ENCODE measurements at regions not wholly inside any gene's neighbourhood (a gene's known extent, or its start where the extent isn't known, plus 50 kb on each side); places are given as distances from the start of the nearest gene placed in this dataset.
A peak's percentile ranks its signal among the peaks of the same experiment; 100 is the strongest.

DNA sequence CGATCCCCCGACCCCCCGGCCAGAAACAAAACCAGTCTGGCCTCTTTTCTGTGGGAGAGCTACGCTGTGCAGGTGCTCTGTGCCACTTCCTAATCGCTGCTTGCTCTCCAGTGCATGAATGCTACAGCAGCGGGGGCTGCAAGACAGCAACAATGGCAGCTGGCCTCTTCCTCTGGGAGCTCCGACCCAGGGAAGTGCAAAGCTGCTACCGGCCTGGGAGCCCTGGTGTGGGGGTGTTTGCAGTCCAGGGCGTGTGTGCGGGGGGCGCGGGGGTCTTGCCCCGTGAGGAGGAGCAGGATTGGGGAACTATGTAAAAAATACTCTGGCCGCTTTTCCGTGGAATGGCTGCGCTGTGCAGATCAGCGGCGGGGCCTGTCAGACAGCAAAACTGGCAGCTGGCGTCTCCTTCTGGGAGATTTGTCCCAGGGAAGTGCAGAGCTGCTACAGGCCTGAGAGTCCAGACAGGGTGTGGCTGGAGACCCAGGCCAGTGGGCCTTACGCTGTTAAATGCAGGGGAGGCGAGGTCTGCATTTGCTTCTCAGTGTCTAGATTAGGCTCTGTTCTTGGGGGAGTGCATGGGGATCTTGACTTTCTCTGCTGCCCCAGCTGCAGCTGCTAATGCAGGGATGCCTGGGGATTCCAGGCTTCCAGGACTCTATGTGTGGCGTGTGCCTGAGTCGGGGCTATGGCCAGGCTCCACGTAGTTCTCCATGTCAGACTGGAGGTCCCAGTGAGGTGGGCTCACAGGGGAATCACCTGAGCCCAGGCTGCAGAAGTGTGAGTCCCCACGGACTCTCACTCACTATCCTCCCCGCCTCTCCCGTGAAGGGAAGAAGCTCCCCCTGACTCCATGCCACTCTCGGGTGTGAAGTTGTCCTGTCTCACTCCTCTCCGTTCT lies 344.5 kb downstream of the AEBP2 start:
- no peaks in the 10 kb centered on the region for H3K36me3 Mint-ChIP-seq (ENCODE audit: low read depth)
- H3K27ac Mint-ChIP-seq: no peak overlapping the region
- ATAC-seq: no peak
- CTCF ChIA-PET: no interaction called here
- H3K27me3 Mint-ChIP-seq: no peaks in the 10 kb centered on the region
- H3K9me3 Mint-ChIP-seq (ENCODE audit: low read depth): peaks cover 9% of the 10 kb centered on the region
- intact Hi-C loops (cut with DNase I, micrococcal nuclease): no loop called here
- POLR2A ChIA-PET: no interaction called here
- DNase-seq: no peak
- H3K4me1 Mint-ChIP-seq: no peaks in the 10 kb centered on the region
- no peak overlapping the region for H3K4me3 Mint-ChIP-seq

DNA sequence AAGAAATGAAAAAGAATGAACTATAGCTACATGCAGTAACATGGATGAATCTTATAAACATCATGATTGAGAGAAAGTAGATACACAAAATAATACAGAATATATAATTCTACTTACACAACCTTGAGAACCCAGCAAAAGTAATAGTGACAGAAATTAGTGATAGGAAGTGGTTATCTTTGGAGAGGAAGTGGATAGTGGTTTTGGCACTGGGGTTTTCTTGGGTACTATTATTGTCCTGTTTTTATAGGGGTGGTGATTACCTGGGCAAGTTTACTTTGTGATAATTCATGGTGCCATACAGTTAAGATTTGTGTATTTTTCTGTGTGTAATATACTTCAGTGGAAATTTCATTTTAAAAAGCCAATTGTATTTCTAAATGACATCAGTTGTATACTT lies 352.7 kb downstream of the AEBP2 start:
- no peaks in the 10 kb centered on the region for H3K36me3 Mint-ChIP-seq (ENCODE audit: low read depth)
- H3K27ac Mint-ChIP-seq: no peak overlapping the region
- no peak for DNase-seq
- intact Hi-C loops (cut with DNase I, micrococcal nuclease): no loop called here
- ChIA-PET CTCF (no interaction called here), POLR2A (no interaction called here)
- ATAC-seq: no peak
- peaks cover 3% of the 10 kb centered on the region for H3K27me3 Mint-ChIP-seq
- H3K4me1 Mint-ChIP-seq: peaks cover 15% of the 10 kb centered on the region
- H3K9me3 Mint-ChIP-seq (ENCODE audit: low read depth): peaks cover 6% of the 10 kb centered on the region
- no peak overlapping the region for H3K4me3 Mint-ChIP-seq

DNA sequence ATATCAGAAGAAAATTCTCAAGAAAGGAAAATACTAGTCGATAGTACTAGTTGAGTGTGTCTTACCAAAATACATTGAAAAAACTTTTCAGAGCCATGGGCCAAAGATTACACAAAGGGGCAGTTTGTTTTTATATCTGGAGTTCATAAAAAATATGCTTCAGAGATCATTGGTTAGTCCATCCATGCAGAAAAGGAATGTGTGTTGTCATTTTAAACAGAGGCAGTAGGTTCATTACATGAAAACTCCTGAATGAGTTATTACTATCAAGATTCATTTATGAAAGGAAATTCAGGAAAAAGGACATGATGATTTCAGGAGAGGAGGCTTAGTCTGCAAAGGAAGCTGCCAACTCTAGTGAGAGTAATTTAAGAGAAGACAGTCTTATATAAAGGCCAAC lies 354.8 kb downstream of the AEBP2 start:
- no peaks in the 10 kb centered on the region for H3K9me3 Mint-ChIP-seq (ENCODE audit: low read depth)
- no peaks in the 10 kb centered on the region for H3K36me3 Mint-ChIP-seq (ENCODE audit: low read depth)
- no peak overlapping the region for H3K4me3 Mint-ChIP-seq
- no peak overlapping the region for H3K27ac Mint-ChIP-seq
- ChIA-PET CTCF (no interaction called here), POLR2A (no interaction called here)
- ATAC-seq: no peak
- intact Hi-C loops (cut with DNase I, micrococcal nuclease): no loop called here
- peaks cover 15% of the 10 kb centered on the region for H3K4me1 Mint-ChIP-seq
- DNase-seq: no peak
- peaks cover 3% of the 10 kb centered on the region for H3K27me3 Mint-ChIP-seq

DNA sequence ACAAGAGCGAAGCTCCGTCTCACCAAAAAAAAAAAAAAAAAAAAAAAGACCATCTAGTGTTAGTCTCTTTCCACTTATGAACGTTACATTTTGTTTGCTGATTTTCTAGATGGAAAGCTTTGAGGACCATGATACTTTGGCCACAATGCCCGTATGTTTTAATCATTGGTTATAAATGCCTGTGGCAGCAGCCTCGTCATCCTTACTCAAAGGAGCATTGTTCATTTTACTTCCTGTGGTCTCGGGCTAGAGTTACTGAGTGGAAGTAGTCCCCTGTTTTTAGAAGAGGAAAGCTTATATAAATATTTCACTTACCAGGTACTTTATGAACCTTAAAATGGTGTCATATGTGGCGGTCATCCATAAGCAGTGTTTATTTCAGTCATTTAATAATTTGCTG lies 359.9 kb downstream of the AEBP2 start:
- ChIA-PET CTCF (interaction anchor here (0.8 to 1.2 kb wide), 2 partner anchors 42 to 130 kb away, joined by 3 to 4 read pairs; no protein-coding TSS in a partner anchor), POLR2A (no interaction called here)
- H3K27me3 Mint-ChIP-seq: no peaks in the 10 kb centered on the region
- H3K4me3 Mint-ChIP-seq: no peak overlapping the region
- ATAC-seq (no peak), DNase-seq (no peak)
- H3K9me3 Mint-ChIP-seq (ENCODE audit: low read depth): peaks cover 2% of the 10 kb centered on the region
- intact Hi-C loops (cut with DNase I, micrococcal nuclease): no loop called here
- H3K4me1 Mint-ChIP-seq: peaks cover 18% of the 10 kb centered on the region
- no peaks in the 10 kb centered on the region for H3K36me3 Mint-ChIP-seq (ENCODE audit: low read depth)
- H3K27ac Mint-ChIP-seq: no peak overlapping the region

DNA sequence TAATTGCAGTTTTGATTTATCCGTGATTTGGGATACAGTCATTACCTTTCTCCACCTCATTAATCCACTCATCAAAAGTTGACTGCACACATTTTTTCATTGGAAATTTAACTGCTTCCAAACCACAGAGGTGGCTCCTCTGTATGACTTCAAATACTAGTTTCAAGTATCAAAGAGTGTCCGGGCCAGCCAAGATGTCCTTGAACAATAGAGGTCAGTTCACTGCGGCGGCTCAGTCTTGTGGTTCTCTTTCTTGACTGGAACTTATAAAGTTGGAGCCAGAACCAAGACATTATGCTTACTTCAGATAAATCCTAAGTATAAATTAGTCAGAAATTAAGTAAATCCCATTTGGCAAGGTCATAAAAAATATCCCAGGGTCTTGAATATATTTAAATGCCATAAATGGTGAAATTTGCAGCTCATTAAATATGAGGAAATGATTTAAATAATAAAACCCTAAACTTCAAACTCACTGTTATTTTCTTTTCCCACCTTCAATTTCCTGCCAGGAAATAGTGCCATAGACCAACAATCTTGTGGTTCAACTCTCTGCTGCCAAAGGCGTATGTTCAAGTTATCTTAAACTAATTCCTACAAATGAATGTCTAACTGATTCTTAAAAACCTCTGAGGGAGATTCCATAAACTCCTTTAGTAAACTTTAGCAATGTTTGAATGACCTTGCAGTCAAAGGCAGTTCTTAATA lies 360.8 kb downstream of the AEBP2 start:
- no peaks in the 10 kb centered on the region for H3K36me3 Mint-ChIP-seq (ENCODE audit: low read depth)
- peak overlapping the region; percentile 62 for H3K27ac Mint-ChIP-seq
- peaks cover 2% of the 10 kb centered on the region for H3K9me3 Mint-ChIP-seq (ENCODE audit: low read depth)
- intact Hi-C loops (cut with DNase I, micrococcal nuclease): loop anchor here (1.0 to 5.0 kb wide), 3 partner anchors 35 to 123 kb away; no protein-coding TSS in a partner anchor
- ChIA-PET CTCF (interaction anchor here (1.2 kb wide), 1 partner anchor 131 kb away, joined by 3 read pairs; no protein-coding TSS in a partner anchor), POLR2A (no interaction called here)
- no peak overlapping the region for H3K4me3 Mint-ChIP-seq
- no peak for DNase-seq
- no peak for ATAC-seq
- H3K4me1 Mint-ChIP-seq: peaks cover 18% of the 10 kb centered on the region
- H3K27me3 Mint-ChIP-seq: no peaks in the 10 kb centered on the region

- Mint-ChIP-seq H3K27ac (peak overlapping the region; percentile 58), H3K36me3 (ENCODE audit: low read depth) (no peaks in the 10 kb centered on the region), H3K4me1 (peaks cover 18% of the 10 kb centered on the region), H3K4me3 (no peak overlapping the region), H3K27me3 (no peaks in the 10 kb centered on the region), H3K9me3 (ENCODE audit: low read depth) (peaks cover 2% of the 10 kb centered on the region)
- DNase-seq: no peak
- POLR2A ChIA-PET: interaction anchor here (0.6 kb wide), 1 partner anchor 323 kb away, joined by 3 read pairs; no protein-coding TSS in a partner anchor
- CTCF ChIA-PET: no interaction called here
- intact Hi-C loops (cut with DNase I, micrococcal nuclease): loop anchor here (1.0 to 5.0 kb wide), 5 partner anchors 28 to 124 kb away; no protein-coding TSS in a partner anchor
- peak; percentile 97 for ATAC-seq
Observed at GRCh38 chr12:19800884-19801283, 361.6 kb downstream of the AEBP2 start.

GRCh38 chr12:19801941-19802340 lies 362.6 kb downstream of the AEBP2 start:
- DNase-seq (no peak), ATAC-seq (no peak)
- Mint-ChIP-seq H3K4me1 (peaks cover 18% of the 10 kb centered on the region), H3K36me3 (ENCODE audit: low read depth) (no peaks in the 10 kb centered on the region), H3K27me3 (peaks cover 2% of the 10 kb centered on the region), H3K4me3 (no peak overlapping the region), H3K9me3 (ENCODE audit: low read depth) (peaks cover 2% of the 10 kb centered on the region), H3K27ac (no peak overlapping the region)
- intact Hi-C loops (cut with DNase I, micrococcal nuclease): loop anchor here (1.0 to 5.0 kb wide), 5 partner anchors 27 to 125 kb away; no protein-coding TSS in a partner anchor
- CTCF ChIA-PET: no interaction called here
- POLR2A ChIA-PET: no interaction called here

DNA sequence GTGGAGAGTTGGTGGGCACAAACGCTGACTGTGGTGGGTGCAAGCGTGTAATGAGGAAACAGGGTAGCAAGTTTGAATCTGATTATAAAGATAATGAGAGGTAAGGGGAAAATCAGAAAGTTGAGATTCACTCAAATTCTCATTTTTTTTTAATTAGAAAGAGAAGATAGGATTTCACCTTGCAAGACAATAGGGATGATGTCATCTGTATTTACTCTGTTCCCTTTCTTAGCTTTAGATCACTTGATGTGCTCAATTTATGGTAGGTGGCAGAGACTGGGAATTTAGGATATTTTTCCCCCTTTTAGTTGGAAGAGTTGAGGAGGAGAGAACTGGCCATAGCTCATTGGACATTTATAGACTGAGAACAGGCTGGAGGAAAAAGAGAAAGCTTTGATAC lies 363.6 kb downstream of the AEBP2 start:
- peaks cover 2% of the 10 kb centered on the region for H3K27me3 Mint-ChIP-seq
- no peak overlapping the region for H3K27ac Mint-ChIP-seq
- peaks cover 18% of the 10 kb centered on the region for H3K4me1 Mint-ChIP-seq
- ChIA-PET CTCF (no interaction called here), POLR2A (no interaction called here)
- ATAC-seq: no peak
- DNase-seq: no peak
- H3K36me3 Mint-ChIP-seq (ENCODE audit: low read depth): no peaks in the 10 kb centered on the region
- intact Hi-C loops (cut with DNase I, micrococcal nuclease): loop anchor here in 1 of 2 experiments (5.0 kb wide), 1 partner anchor 126 kb away; no protein-coding TSS in a partner anchor
- no peak overlapping the region for H3K4me3 Mint-ChIP-seq
- H3K9me3 Mint-ChIP-seq (ENCODE audit: low read depth): peaks cover 2% of the 10 kb centered on the region

GRCh38 chr12:19804737-19805136 lies 365.4 kb downstream of the AEBP2 start:
- peaks cover 5% of the 10 kb centered on the region for H3K9me3 Mint-ChIP-seq (ENCODE audit: low read depth)
- DNase-seq (no peak), ATAC-seq (no peak)
- H3K4me1 Mint-ChIP-seq: peaks cover 14% of the 10 kb centered on the region
- H3K4me3 Mint-ChIP-seq: no peak overlapping the region
- no peak overlapping the region for H3K27ac Mint-ChIP-seq
- intact Hi-C loops (cut with DNase I, micrococcal nuclease): loop anchor here in 1 of 2 experiments (5.0 kb wide), 1 partner anchor 127 kb away; no protein-coding TSS in a partner anchor
- no peaks in the 10 kb centered on the region for H3K36me3 Mint-ChIP-seq (ENCODE audit: low read depth)
- peaks cover 4% of the 10 kb centered on the region for H3K27me3 Mint-ChIP-seq
- ChIA-PET POLR2A (no interaction called here), CTCF (no interaction called here)

DNA sequence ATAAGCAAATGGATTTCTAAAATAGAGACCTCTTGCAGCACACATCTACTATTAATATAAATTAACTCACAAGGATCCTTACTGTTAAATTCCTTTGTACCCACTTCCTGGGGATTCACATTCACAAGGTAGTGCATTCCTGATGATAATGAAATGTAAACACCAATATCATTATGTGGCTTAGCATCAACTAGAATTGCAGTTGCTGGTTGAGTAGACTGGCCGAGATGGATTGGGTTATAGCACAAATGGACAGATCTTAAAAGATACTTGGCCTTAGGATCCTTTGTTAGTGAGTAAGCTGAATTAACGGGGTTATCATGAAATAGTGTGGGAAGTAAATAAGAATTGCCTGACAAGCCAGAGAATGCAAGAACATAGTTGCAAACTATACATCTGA lies 369.1 kb downstream of the AEBP2 start:
- no peak for ATAC-seq
- ChIA-PET CTCF (no interaction called here), POLR2A (no interaction called here)
- no peaks in the 10 kb centered on the region for H3K36me3 Mint-ChIP-seq (ENCODE audit: low read depth)
- H3K9me3 Mint-ChIP-seq (ENCODE audit: low read depth): peaks cover 4% of the 10 kb centered on the region
- intact Hi-C loops (cut with DNase I, micrococcal nuclease): no loop called here
- H3K4me1 Mint-ChIP-seq: no peaks in the 10 kb centered on the region
- H3K4me3 Mint-ChIP-seq: no peak overlapping the region
- peaks cover 5% of the 10 kb centered on the region for H3K27me3 Mint-ChIP-seq
- H3K27ac Mint-ChIP-seq: no peak overlapping the region
- no peak for DNase-seq

GRCh38 chr12:19810213-19810612 lies 370.9 kb downstream of the AEBP2 start:
- intact Hi-C loops (cut with DNase I, micrococcal nuclease): no loop called here
- Mint-ChIP-seq H3K4me3 (no peak overlapping the region), H3K36me3 (ENCODE audit: low read depth) (no peaks in the 10 kb centered on the region), H3K9me3 (ENCODE audit: low read depth) (peaks cover 10% of the 10 kb centered on the region), H3K27ac (no peak overlapping the region), H3K4me1 (no peaks in the 10 kb centered on the region), H3K27me3 (peaks cover 5% of the 10 kb centered on the region)
- DNase-seq: no peak
- no peak for ATAC-seq
- ChIA-PET POLR2A (no interaction called here), CTCF (no interaction called here)

- Mint-ChIP-seq H3K27ac (no peak overlapping the region), H3K9me3 (ENCODE audit: low read depth) (peaks cover 12% of the 10 kb centered on the region), H3K36me3 (ENCODE audit: low read depth) (no peaks in the 10 kb centered on the region), H3K4me1 (no peaks in the 10 kb centered on the region), H3K27me3 (peaks cover 3% of the 10 kb centered on the region), H3K4me3 (no peak overlapping the region)
- ATAC-seq: no peak
- intact Hi-C loops (cut with DNase I, micrococcal nuclease): no loop called here
- POLR2A ChIA-PET: no interaction called here
- CTCF ChIA-PET: no interaction called here
- no peak for DNase-seq
Observed at GRCh38 chr12:19811922-19812321, 372.6 kb downstream of the AEBP2 start.

Measured in activated CD4-positive, alpha-beta T cell treated with anti-CD3 and anti-CD28 coated beads for 36 hours (primary cell).